NCI-H82 (cell line): ENCODE measurements at regions not wholly inside any gene's neighbourhood (a gene's known extent, or its start where the extent isn't known, plus 50 kb on each side); places are given as distances from the start of the nearest gene placed in this dataset.

Experiments
- DNase-seq: peaks from one replicate; lab custom pipeline; 2025; lab: John Stamatoyannopoulos, UW

DNA sequence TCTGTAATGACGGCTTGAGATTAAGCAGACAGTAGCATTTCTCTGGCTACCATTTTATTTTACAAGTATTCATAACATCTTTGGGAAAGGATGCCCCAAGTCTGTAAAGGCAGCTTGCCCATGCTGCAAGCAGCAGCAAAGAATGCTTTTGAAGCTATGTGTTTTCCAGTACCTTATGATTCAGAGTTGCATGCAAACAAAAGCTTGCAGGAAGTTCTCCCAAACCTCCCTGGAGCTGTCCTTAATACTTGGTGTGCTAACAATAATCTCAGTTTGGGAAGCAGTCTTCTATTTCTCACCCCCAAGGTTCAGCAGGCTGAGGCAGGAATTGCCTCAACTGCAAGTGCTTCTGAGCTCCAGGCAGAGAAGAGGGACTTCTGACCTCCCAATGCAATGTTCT lies 60.8 kb downstream of the CCNA1 start:
- no peak for DNase-seq

DNA sequence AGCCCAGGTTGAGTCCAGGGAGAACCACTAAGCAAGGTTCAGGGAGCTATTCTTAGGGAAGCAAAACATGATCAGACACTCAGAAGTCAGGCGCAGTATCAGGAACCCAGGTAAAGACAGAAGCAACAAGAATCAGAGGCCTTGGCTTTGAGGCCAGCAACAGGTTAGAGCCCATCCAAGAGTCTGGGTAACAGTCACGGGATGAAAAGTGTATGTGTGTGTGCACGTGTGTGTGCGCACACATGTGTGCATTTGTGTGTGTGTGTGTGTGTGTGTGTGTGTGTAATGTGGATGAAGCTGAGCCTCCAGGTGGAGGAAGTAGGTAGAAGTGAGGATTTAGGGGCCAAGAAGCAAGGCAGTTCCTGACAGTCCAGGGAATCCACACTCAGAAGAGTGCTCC lies 63.1 kb downstream of the CCNA1 start:
- DNase-seq: no peak

DNA sequence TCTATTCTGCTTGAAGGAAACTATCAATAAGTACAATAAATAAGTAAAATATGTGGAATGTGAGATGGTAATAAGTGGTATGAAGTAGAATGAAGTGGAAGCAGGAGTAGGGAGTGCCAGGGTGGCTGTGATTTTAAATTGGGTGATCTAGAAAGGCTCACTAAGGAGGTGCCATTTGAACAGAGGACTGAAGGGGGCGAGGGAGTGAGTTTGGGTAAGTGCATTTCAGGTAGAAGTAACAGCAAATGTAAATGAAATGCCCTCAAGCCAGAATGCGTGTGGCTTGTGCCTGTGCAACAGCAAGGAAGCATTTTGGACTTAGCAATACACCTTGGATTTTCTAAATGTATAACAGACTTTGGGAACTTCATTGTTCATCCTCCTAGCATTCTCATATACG lies 77.1 kb downstream of the CCNA1 start:
- peak; percentile 26 for DNase-seq

DNA sequence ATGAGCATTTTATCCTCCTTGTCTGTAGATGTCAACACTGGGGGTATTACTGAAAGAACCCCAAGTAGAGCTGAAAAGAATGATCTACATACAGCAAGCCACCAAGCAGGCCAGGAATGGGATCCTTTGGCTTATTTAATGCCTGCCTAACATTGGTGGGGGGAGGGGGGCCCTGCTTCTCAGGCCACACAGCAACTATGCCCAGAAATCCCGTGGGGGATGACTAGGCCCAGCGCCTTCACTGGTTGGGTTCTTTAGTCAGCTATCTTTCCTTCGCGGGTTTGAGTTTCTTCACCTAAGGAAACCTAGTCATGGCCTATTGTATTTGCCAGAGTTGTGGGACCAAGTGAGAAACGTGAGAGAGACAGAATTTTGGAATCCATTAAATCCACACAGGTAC lies 80.5 kb downstream of the CCNA1 start:
- no peak for DNase-seq

GRCh38 chr13:36513266-36513665 lies 81.0 kb downstream of the CCNA1 start:
- DNase-seq: no peak

DNA sequence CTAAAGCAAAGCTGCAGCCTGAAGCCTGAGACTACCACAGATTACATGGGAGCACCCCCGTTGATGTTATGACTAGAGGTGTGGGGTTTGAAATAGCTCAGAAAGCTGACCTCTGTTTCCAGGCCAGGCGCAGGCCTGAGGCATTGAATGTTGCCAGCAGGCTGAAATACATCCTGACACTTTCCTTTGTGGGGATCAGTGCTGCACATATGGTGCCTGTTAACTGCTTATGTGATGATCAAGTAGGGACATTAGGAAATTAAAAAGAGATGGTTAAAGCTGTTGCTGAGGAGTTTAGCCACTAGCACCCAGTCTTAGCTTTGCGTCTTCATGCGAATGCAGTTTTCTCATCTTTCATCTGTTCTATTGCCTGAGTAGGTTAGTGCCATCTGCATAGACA lies 83.2 kb downstream of the CCNA1 start:
- DNase-seq: peak; percentile 45

DNA sequence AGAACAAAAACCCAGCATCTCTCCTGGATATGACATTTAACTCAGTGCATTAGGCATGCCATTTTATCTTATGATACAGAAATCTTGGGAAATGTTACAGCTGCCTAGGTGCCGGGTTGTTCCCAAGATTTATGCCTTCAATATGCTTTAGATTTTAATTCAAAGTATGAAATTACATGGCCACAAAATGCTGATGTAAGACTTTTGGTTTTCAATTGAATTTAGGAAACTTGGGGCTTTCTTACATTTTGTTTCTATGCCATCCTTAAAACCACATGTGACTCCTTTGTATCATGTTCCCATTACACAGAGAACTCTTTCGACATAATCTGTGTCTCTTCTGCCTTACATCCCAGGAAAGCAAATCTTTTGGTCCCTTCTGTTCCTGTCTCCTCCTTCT lies 83.9 kb downstream of the CCNA1 start:
- DNase-seq: no peak

- DNase-seq: no peak
These were observed 86.4 kb downstream of the CCNA1 start for GRCh38 chr13:36518707-36519106.

DNA sequence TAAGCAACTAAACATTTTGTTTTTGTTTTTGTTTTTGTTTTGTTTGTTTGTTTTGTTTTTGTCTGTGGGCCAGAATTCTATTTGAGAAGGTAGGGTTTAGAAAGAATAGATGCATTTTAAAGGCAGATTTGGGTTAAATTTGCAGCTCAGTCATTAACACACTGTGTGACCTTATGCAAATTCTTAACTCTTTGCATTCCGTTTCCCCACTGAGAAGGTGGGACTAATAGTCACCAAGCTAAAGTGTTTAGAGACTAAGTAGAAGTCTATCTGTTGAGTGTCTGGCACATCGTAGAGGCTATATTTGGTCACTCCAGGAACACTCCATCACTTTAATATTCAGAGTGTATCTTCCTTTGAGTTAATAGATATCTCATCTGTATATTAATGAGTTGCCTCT lies 87.1 kb downstream of the CCNA1 start:
- DNase-seq: no peak

GRCh38 chr13:36520111-36520510 lies 87.8 kb downstream of the CCNA1 start:
- no peak for DNase-seq

- DNase-seq: no peak
These were observed 94.6 kb downstream of the CCNA1 start for GRCh38 chr13:36526897-36527296.

DNA sequence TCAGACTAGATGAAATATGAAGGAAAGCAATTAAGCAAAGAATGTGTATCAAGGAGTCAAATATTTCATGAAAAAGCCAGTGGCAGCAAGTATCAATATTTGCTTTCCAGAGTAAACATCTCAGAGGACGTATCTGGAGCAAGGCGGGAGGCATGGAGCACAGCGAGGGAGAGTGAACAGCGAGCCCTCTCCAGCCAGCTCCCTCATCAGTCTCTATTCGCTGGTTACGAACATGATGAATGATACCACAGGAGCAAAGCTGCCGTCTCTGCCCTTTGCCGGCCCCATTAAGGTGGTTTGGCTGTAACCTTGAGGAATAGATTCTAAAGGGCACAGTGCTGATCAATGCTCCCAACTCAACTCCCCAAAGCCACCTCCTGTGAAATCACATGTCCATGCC lies 95.8 kb downstream of the CCNA1 start:
- DNase-seq: no peak

DNA sequence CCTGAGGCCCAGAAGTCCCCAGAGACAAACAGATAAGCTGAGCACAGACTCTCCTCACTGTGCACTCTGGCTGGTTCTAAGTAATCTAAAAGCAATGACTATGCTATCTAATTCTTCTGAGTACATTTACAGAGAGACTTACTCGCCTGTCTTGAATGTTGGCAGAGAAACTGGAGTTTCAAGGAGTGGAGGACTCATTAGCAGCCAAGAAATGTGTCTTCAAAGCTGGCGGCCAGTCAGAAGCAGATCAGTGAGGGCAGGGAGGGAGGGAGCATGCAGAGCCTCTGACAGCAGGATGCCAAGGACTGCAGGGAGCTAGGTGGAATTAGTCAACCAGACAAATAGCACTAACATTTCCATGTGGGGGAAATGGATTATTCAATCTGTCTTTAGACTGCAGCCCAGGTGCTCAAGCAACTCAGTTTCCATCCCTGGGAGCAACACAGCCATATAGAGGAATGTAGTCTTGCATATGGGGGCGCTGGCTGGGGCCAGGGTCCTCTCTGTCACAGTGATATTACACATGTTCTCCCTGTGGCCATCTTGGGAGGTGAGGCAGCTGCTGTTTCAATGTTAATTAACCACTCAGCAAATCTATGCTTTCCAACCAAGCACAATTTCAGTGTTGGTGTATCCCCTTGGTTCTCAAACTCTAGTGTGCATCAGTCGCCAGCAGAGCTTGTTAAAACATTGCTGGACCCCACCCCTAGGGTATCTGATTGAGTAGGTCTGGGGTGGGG lies 97.9 kb downstream of the CCNA1 start:
- DNase-seq: no peak

DNA sequence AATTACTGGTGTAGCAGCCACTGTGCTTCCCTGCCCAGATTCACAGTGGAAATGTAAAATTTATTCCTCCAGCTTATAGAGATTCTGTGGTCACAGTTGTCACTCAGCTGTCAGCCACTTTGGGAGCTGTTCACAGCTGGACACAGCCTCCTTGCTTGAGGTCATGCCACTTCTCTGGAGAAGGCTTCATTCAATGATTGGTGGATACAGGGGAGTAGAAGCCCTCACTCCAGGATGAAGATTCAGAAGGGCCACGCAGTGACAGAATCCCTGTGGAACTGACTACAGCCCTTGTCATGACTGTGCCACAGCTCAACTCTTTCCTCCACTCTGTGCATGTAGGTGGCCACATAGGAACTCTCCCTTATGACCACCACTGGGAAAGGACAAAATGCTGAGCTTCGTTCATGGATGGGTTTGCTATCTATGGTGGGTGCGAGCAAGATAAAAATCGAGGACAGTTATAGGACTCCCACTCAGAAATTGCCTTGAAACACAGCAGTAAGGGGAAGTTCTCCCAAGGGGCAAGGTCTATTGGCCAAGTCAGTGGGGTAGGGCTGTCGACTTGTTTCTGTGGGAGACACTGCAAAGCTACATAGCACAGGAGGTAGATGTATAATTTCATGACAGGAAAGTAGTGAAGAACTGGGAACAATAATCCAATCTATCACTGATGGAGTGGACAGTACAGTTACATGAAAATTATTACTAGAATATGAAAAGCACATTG lies 98.7 kb downstream of the CCNA1 start:
- no peak for DNase-seq

DNA sequence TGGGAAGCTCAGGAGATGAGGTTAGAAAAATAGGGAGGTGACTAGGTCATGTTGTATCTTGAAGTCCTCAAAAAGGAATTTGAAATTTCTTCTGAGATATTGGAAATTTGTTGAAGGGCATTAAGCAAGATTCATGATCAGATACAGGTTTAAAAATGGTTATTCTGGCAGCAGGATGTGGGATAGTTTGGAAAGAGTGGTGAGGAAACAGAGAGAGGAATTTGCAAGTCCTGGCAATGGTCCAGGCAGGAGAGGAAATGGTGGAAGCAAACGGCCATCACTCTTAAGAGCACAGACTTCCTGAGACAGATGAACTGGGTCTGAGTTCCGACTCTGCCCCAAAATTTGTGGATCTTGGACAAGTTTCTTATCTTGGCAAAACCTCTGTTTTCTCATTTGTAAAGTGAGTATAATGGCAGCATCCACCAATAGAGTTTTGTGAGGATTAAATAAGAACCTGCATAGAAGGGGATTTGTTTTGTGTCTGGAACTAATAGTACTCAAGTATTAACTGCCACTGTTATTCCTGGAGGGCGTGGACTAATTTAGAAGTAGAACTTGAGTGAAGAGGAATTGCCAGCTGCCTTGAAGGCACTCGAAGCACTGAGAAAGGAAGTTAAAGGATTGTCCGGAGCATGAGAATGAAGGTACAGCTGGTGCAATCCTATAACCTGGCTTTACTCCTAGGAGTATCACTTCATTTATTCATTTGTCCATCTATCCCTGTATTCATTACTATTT lies 99.6 kb downstream of the CCNA1 start:
- no peak for DNase-seq

DNA sequence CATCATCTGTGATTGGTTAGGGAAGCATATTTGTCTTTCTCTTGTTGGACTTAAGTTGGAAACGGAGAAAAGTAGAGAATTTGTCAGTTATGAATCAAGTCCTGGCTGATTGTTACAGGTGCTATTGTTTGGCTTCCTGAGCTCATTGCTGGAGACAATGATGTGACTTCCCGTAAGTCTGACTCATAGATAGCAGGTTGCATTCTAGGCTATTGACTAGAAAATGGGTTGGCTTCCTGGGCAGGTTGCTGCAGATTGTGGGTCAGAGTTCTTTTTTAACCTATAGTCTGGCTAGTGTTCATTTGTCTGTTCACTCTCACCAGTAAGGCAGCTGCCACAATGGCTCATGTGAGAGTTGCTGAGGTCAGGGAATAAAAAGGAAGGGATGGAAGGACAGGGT lies 101.5 kb downstream of the CCNA1 start:
- no peak for DNase-seq

DNA sequence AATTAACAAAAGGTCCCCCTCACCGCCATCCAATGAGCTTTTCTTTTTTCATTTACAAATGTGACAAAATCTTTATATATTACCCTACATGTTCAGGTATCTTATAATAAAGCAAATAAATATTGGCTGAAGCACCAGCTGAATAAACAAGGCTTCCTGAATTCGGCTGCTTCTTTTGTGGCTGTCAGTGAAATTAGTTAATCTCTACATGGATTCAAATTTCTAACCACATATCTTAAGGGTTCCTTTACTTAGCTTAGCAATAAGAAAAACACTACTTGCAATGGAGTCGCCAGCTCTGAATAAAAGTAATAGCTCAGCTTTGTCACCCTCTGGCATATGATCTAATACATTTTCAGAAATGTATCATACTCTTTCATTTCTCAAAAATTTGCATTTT lies 104.3 kb downstream of the CCNA1 start:
- DNase-seq: no peak

DNA sequence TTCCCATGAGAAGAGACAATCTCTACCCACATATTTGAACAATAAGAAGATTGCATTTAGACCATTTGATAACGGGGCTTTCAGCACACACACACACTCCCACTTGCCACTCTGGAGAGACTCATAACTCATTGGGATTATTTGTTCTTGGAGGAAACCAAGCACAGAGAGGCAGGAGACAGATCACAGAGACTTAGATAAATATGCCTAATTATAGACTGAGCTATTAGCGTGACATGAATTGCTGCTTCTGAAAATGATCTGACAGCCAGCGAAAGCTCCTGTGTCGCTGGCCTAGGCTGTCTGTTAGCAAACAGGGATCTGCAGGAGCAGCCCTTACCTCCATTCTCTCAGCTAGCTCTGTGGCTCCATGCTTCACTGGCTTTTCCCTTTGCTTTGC lies 111.4 kb downstream of the CCNA1 start:
- no peak for DNase-seq

DNA sequence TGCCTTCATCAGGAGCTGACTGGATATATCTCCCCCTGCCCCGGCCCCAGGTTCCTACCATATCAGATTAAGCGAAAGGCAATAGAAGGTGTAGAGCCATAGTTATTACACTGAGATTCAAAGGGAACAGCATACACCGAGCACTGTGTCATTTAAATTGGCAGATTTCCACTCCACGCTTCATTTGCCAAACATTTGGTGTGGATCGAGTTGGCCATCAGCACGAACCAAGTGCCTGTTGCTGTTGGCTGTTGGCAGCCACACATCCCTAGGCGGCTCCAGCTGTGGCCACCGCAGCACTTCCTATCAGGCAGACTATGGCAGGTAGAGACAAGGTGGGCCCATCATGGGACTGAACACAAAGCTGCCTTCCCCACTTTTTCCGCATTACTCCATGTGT lies 115.8 kb downstream of the CCNA1 start:
- DNase-seq: no peak

- no peak for DNase-seq
These were observed 116.9 kb downstream of the CCNA1 start for GRCh38 chr13:36549126-36549702.

GRCh38 chr13:36549755-36550154 lies 117.5 kb downstream of the CCNA1 start:
- peak; percentile 88 for DNase-seq

DNA sequence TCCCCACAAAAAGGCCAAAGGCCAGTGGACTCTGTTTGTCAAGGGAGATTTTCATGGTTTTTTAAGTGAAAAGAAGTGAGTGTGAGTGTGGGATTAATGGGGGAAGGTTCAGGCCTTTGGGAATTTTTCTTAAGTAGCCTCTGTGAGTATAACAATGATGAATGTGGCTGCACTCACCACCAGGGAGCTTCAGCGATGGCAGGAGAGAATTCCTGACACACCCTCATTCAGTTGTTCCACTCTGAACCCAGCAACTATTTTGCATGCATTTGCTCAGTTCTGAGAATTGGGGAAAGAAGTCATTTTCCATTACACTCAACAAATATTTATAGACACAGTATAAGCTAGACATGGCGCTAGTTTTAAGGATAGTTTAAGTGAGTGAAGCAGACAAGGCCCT lies 117.9 kb downstream of the CCNA1 start:
- DNase-seq: no peak

GRCh38 chr13:36551445-36551844 lies 119.2 kb downstream of the CCNA1 start:
- DNase-seq: no peak
